ENCODE measurements at regions not wholly inside any gene's neighbourhood (a gene's known extent, or its start where the extent isn't known, plus 50 kb on each side); places are given as distances from the start of the nearest gene placed in this dataset.

GRCh38 chr1:223489439-223489838 lies 96.2 kb downstream of the CCDC185 start:
- no peak for DNase-seq

- no peak for DNase-seq
Measured at GRCh38 chr1:223490256-223490655, 97.0 kb downstream of the CCDC185 start.
